ENCODE measurements at regions not wholly inside any gene's neighbourhood (a gene's known extent, or its start where the extent isn't known, plus 50 kb on each side); places are given as distances from the start of the nearest gene placed in this dataset.

DNA sequence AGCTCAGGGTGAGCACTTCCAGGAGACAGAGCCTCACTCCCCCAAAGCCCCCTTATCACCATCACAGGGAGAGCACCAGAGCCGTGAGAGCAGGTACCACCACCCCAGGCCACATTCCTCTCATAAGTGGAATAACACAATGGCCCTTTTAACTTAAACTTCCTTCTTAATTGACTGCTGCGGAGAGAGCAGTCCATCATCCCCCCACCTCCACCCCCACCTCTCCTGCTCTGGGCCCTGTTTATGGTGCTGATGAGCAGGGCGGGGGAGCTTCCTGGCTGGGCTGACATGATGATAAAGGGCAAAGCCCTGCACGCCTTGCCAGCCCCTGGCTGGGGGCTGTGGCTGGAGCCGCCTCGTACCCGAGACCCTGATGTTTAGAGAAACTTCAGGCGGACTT is 81.4 kb upstream of the PODXL start:
- no peak for TF ChIP-seq POLR2A (IDR thresholded peaks at IDR 0.05; ENCODE audit: low read depth, low read length)
- TF ChIP-seq CTCF (IDR thresholded peaks at IDR 0.05; ENCODE audit: extremely low read depth in 1 of 2, insufficient read depth in 1 of 2, low read depth in 1 of 2, low read length in 2 of 2), result no peak
- TF ChIP-seq POLR2AphosphoS5 (IDR thresholded peaks at IDR 0.05; ENCODE audit: insufficient read depth, low read depth, low read length), result no peak
- no peak for TF ChIP-seq MYC (IDR thresholded peaks at IDR 0.05; ENCODE audit: low read depth, low read length)
